ENCODE measurements at regions not wholly inside any gene's neighbourhood (a gene's known extent, or its start where the extent isn't known, plus 50 kb on each side); places are given as distances from the start of the nearest gene placed in this dataset.

DNA sequence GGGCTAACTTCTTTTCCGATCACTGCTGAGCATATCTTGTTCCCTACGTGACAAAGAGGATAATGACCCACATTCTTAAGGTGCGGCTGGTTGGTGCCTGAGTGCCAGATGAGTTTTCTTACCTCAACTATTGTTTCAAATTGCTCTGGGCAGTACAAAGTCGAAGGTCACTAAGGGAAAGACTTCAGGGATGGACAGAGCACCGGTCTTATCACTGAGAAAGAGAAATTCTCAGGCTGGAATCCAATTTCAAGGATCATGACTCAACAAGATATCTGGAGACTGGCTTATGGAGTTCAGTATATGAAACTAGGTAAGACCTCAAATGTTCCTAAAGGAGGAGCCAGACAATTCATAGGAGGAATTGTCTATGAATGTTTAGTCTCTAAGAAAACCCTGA lies 780.3 kb downstream of the SUGCT start:
- TF ChIP-seq, protein P1, sequence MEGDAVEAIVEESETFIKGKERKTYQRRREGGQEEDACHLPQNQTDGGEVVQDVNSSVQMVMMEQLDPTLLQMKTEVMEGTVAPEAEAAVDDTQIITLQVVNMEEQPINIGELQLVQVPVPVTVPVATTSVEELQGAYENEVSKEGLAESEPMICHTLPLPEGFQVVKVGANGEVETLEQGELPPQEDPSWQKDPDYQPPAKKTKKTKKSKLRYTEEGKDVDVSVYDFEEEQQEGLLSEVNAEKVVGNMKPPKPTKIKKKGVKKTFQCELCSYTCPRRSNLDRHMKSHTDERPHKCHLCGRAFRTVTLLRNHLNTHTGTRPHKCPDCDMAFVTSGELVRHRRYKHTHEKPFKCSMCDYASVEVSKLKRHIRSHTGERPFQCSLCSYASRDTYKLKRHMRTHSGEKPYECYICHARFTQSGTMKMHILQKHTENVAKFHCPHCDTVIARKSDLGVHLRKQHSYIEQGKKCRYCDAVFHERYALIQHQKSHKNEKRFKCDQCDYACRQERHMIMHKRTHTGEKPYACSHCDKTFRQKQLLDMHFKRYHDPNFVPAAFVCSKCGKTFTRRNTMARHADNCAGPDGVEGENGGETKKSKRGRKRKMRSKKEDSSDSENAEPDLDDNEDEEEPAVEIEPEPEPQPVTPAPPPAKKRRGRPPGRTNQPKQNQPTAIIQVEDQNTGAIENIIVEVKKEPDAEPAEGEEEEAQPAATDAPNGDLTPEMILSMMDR (IDR thresholded peaks at IDR 0.05; ENCODE audit: poor library complexity) = no peak
- TF ChIP-seq EZH2 (IDR thresholded peaks at IDR 0.05; ENCODE audit: borderline replicate concordance) (no peak), EZH2phosphoT487 (IDR thresholded peaks at IDR 0.05; ENCODE audit: low read depth, severe bottlenecking, unreplicated experiment) (no peak)
